ENCODE measurements at regions not wholly inside any gene's neighbourhood (a gene's known extent, or its start where the extent isn't known, plus 50 kb on each side); places are given as distances from the start of the nearest gene placed in this dataset.

GRCh38 chr4:178752954-178753525, 1310.8 kb upstream of the AGA start:
- no peak for TF ChIP-seq NR2C2 (IDR thresholded peaks at IDR 0.05; ENCODE audit: borderline replicate concordance, control insufficient read depth, insufficient read length, low read depth)
- TF ChIP-seq EZH2 (IDR thresholded peaks at IDR 0.05; ENCODE audit: borderline replicate concordance, control insufficient read depth, low read depth, low read length): no peak
- no peak for TF ChIP-seq POLR2AphosphoS2 (IDR thresholded peaks at IDR 0.05; ENCODE audit: low read depth, low read length)
- TF ChIP-seq CTCF (IDR thresholded peaks at IDR 0.05 in 2 of 3, conservative IDR thresholded peaks at IDR 0.05 in 1 of 3; ENCODE audit: control insufficient read depth in 2 of 3, extremely low read depth in 1 of 3, insufficient read depth in 1 of 3, low read depth in 3 of 3, low read length in 3 of 3): no peak
- TF ChIP-seq IKZF1 (conservative IDR thresholded peaks at IDR 0.05): no peak
- no peak for TF ChIP-seq BACH1 (IDR thresholded peaks at IDR 0.05; ENCODE audit: borderline replicate concordance)
- TF ChIP-seq SPI1 (IDR thresholded peaks at IDR 0.05; ENCODE audit: borderline replicate concordance, insufficient read depth, low read depth, low read length): no peak
- TF ChIP-seq RFX5 (IDR thresholded peaks at IDR 0.05; ENCODE audit: low read depth, low read length): no peak
- no peak for TF ChIP-seq HDAC6 (IDR thresholded peaks at IDR 0.05; ENCODE audit: unreplicated experiment)
- TF ChIP-seq RELB (IDR thresholded peaks at IDR 0.05; ENCODE audit: low read depth): no peak
- TF ChIP-seq ATF3 (IDR thresholded peaks at IDR 0.05; ENCODE audit: borderline replicate concordance, extremely low read depth, low read depth, low read length): no peak
- no peak for TF ChIP-seq TCF12 (IDR thresholded peaks at IDR 0.05; ENCODE audit: low read depth, low read length)

Measured in GM12878 (cell line).